Natural killer cell (primary cell): ENCODE measurements at regions not wholly inside any gene's neighbourhood (a gene's known extent, or its start where the extent isn't known, plus 50 kb on each side); places are given as distances from the start of the nearest gene placed in this dataset.
"Not testable (repeated sequence)": the region's sequence is repeated elsewhere in the genome, so short reads cannot be mapped to it uniquely, and the experiment has no call there.

Experiments used
- ATAC-seq, 3 donors: fragments of 150-1000 bp in 2 of 3; fragments of 200-7000 bp in 1 of 3; cut with Tn5 transposase; 1 replicate in 1 of 3; 2 replicates in 2 of 3; pipeline ENCODE4 v1.10.0; 2021; ENCODE audit warnings: mild to moderate bottlenecking in 2 of 3, moderate library complexity in 2 of 3
- DNase-seq, 2 donors: peaks; one replicate each; pipeline versions ENCODE4 v3.0.0 to v3.0.0-alpha.2; 2013 to 2021; ENCODE audit warnings: mixed read lengths in 1 of 2
- H3K27ac ChIP-seq: one replicate; pipeline ENCODE4 v1.5.1; 2013; ENCODE audit warnings: mild to moderate bottlenecking, low read length
- H3K27me3 ChIP-seq: one replicate; pipeline ENCODE4 v1.6.1; 2013; ENCODE audit warnings: low read length; ENCODE audit not compliant: control insufficient read depth, insufficient read depth
- H3K36me3 ChIP-seq: one replicate; pipeline ENCODE4 v1.6.1; 2013; ENCODE audit warnings: low read length; ENCODE audit not compliant: control insufficient read depth, insufficient read depth
- H3K4me1 ChIP-seq: one replicate; pipeline ENCODE4 v1.6.1; 2013; ENCODE audit warnings: low read length; ENCODE audit not compliant: control insufficient read depth, insufficient read depth
- H3K4me3 ChIP-seq: one replicate; pipeline ENCODE4 v1.5.1; 2013; ENCODE audit warnings: low read length
- H3K9me3 ChIP-seq: one replicate; pipeline ENCODE4 v1.6.1; 2013; ENCODE audit warnings: low read length; ENCODE audit not compliant: control insufficient read depth, insufficient read depth
- H3K27ac Mint-ChIP-seq, 2 donors: one replicate each; pipeline ENCODE4 v1.8.0; 2022; ENCODE audit warnings: mild to moderate bottlenecking in 2 of 2, mixed read lengths in 2 of 2, moderate library complexity in 1 of 2
- H3K27me3 Mint-ChIP-seq, 2 donors: one replicate each; pipeline ENCODE4 v1.8.0; 2022; ENCODE audit warnings: low read depth in 2 of 2, mixed read lengths in 2 of 2
- H3K36me3 Mint-ChIP-seq: one replicate; pipeline ENCODE4 v1.8.0; 2022; ENCODE audit warnings: mixed read lengths
- H3K4me1 Mint-ChIP-seq, 2 donors: one replicate each; pipeline ENCODE4 v1.8.0; 2022; ENCODE audit warnings: mixed read lengths in 2 of 2
- H3K4me3 Mint-ChIP-seq: one replicate; pipeline ENCODE4 v1.8.0; 2022; ENCODE audit warnings: mild to moderate bottlenecking, moderate library complexity, mixed read lengths
- H3K9me3 Mint-ChIP-seq, 2 donors: one replicate each; pipeline ENCODE4 v1.8.0; 2022; ENCODE audit warnings: mixed read lengths in 2 of 2
- CTCF ChIP-seq: fragments of 200-600 bp; IDR thresholded peaks from one replicate; pipeline ENCODE4 v1.8.0; 2022; ENCODE audit warnings: antibody characterized with exemption
- WGBS: methylation state at CpG from one replicate; pipeline ENCODE4 v1.1.7; 2013; ENCODE audit warnings: missing lambda C conversion rate; ENCODE audit not compliant: insufficient coverage; 5-methylcytosine and 5-hydroxymethylcytosine counted together
- intact Hi-C: fragments of 100-400 bp; cut with micrococcal nuclease; formaldehyde crosslinking; loops from one replicate; pipeline ENCODE4 v1.14.2; 2022

GRCh38 chr7:9071160-9071762 is 637.9 kb downstream of the NXPH1 start:
- DNase-seq (no peak), ATAC-seq (no peak)
- Histone ChIP-seq H3K27ac (no peak overlapping the region), H3K36me3 (no peaks in the 10 kb centered on the region), H3K27me3 (no peaks in the 10 kb centered on the region), H3K4me1 (no peaks in the 10 kb centered on the region), H3K9me3 (peaks cover 7% of the 10 kb centered on the region), H3K4me3 (no peak overlapping the region)
- no peaks in the 10 kb centered on the region for H3K27me3 Mint-ChIP-seq
- no peak for TF ChIP-seq CTCF
- 94% methylated on average over 2 of the region's 4 CpGs for WGBS
- intact Hi-C loops, result no loop called here
- no peaks in the 10 kb centered on the region for H3K4me1 Mint-ChIP-seq
- H3K4me3 Mint-ChIP-seq, result no peak overlapping the region
- no peaks in the 10 kb centered on the region for H3K36me3 Mint-ChIP-seq
- peaks cover 28 to 34% of the 10 kb centered on the region in 2 donors for H3K9me3 Mint-ChIP-seq
- no peak overlapping the region for H3K27ac Mint-ChIP-seq

GRCh38 chr7:9075774-9076173 is 642.4 kb downstream of the NXPH1 start:
- H3K4me3 ChIP-seq, DNase-seq, H3K9me3 ChIP-seq, H3K27ac ChIP-seq, H3K27ac Mint-ChIP-seq, H3K27me3 ChIP-seq, intact Hi-C loops, ATAC-seq, H3K4me1 ChIP-seq, H3K36me3 Mint-ChIP-seq, H3K27me3 Mint-ChIP-seq, H3K36me3 ChIP-seq, H3K4me3 Mint-ChIP-seq, H3K4me1 Mint-ChIP-seq: not testable (repeated sequence)
- H3K9me3 Mint-ChIP-seq, result peaks cover 23 to 30% of the 10 kb centered on the region in 2 donors
- 80% methylated on average over 1 of the region's 1 CpG for WGBS

- no peak overlapping the region for H3K27ac ChIP-seq
- 77% methylated on average over 1 of the region's 2 CpGs for WGBS
- Mint-ChIP-seq H3K36me3 (peaks cover 8% of the 10 kb centered on the region), H3K9me3 (peaks cover 20% of the 10 kb centered on the region in 2 donors), H3K27me3 (no peaks in the 10 kb centered on the region), H3K4me3 (no peak overlapping the region), H3K27ac (no peak overlapping the region), H3K4me1 (no peaks in the 10 kb centered on the region)
- no peaks in the 10 kb centered on the region for H3K4me1 ChIP-seq
- intact Hi-C loops, result no loop called here
- no peak for TF ChIP-seq CTCF
- no peak overlapping the region for H3K4me3 ChIP-seq
- H3K27me3 ChIP-seq, result no peaks in the 10 kb centered on the region
- no peaks in the 10 kb centered on the region for H3K36me3 ChIP-seq
- DNase-seq (no peak), ATAC-seq (no peak)
- H3K9me3 ChIP-seq, result peaks cover 3% of the 10 kb centered on the region
These were observed 648.8 kb downstream of the NXPH1 start for GRCh38 chr7:9082203-9082602.

- H3K27ac Mint-ChIP-seq, result no peak overlapping the region
- H3K36me3 Mint-ChIP-seq, result peaks cover 8% of the 10 kb centered on the region
- H3K27me3 Mint-ChIP-seq, result no peaks in the 10 kb centered on the region
- intact Hi-C loops, result no loop called here
- WGBS, result 90% methylated on average over 5 of the region's 5 CpGs
- Histone ChIP-seq H3K9me3 (no peaks in the 10 kb centered on the region), H3K27ac (no peak overlapping the region), H3K27me3 (no peaks in the 10 kb centered on the region), H3K4me1 (no peaks in the 10 kb centered on the region), H3K4me3 (no peak overlapping the region), H3K36me3 (no peaks in the 10 kb centered on the region)
- no peak overlapping the region for H3K4me3 Mint-ChIP-seq
- DNase-seq, result no peak
- H3K4me1 Mint-ChIP-seq, result no peaks in the 10 kb centered on the region
- ATAC-seq, result no peak
- H3K9me3 Mint-ChIP-seq, result peaks cover 18 to 23% of the 10 kb centered on the region in 2 donors
- no peak for TF ChIP-seq CTCF
These were observed 650.4 kb downstream of the NXPH1 start for GRCh38 chr7:9083837-9084236.
